ENCODE measurements at regions not wholly inside any gene's neighbourhood (a gene's known extent, or its start where the extent isn't known, plus 50 kb on each side); places are given as distances from the start of the nearest gene placed in this dataset.

DNA sequence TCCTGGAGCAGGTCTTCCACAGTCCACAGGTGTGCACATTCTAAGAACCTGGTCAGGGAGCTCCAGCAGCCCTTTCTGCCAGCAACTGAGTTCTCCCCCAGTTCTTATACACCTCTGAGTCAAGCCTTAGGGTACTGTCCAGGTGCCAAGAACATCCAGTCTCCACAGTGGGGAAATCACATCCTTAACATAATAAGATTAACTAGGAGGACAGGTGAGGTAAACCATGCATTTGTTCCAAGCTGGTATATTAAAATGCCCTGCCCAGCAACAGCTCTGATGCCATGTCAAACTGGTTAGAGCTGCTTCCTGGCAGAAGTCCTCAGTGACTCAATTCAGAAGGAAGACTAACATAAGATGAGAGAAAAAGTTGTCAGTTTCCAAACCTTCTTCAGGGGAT is 303.9 kb upstream of the SGK1 start (continued):
- TF ChIP-seq TOX (CRISPR knock-in tag; IDR thresholded peaks at IDR 0.05; ENCODE audit: borderline replicate concordance) (no peak), ZNF565 (CRISPR knock-in tag; conservative IDR thresholded peaks at IDR 0.05; ENCODE audit: low read depth) (no peak)

DNA sequence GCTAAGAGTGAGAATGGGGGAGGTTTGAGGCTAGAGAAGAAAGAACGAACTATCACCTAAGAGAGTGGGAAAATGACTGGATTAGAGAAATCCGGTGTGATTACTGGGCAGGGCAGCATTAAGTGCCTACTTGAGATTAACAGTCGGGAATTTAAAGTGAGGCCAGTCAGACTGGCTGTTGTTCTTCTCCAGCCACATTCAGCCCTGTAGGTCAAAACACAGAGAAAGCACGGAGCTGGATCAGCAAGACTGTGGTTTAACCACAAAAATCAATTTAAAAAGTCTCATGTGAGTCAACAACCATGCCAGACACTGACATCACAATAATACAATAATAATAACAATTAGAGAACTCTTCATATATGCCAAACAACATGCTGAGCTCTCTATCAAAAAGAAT is 301.9 kb upstream of the SGK1 start:
- ATAC-seq: no peak; the same call in 2 of the 3 replicates

DNA sequence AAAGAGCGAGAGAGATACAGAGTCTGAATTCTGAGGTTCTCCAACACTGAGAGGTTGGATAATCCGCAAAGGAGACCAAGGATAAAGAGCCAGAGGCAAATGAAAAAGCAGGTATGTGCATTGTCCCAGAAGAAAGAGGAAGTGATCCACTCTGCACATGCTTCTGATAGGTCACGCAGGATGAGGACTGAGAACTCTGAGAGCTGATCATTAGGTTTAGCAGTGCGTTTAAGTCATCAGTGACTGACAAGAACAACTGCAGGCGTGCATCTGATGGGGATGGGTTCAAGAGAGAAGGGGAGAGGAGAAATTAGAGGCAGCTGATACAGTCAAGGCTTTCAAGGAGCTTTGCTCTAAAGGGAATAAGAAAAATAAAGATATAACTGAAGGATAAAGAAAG is 301.2 kb upstream of the SGK1 start:
- no peak for ATAC-seq
- TF ChIP-seq ZC3H10 (CRISPR knock-in tag; IDR thresholded peaks at IDR 0.05): no peak
- no peak for TF ChIP-seq BACH2 (CRISPR knock-in tag; IDR thresholded peaks at IDR 0.05; ENCODE audit: borderline replicate concordance)
- TF ChIP-seq, protein P1, sequence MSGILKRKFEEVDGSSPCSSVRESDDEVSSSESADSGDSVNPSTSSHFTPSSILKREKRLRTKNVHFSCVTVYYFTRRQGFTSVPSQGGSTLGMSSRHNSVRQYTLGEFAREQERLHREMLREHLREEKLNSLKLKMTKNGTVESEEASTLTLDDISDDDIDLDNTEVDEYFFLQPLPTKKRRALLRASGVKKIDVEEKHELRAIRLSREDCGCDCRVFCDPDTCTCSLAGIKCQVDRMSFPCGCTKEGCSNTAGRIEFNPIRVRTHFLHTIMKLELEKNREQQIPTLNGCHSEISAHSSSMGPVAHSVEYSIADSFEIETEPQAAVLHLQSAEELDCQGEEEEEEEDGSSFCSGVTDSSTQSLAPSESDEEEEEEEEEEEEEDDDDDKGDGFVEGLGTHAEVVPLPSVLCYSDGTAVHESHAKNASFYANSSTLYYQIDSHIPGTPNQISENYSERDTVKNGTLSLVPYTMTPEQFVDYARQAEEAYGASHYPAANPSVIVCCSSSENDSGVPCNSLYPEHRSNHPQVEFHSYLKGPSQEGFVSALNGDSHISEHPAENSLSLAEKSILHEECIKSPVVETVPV (CRISPR knock-in tag; IDR thresholded peaks at IDR 0.05): no peak
- TF ChIP-seq ZNF565 (CRISPR knock-in tag; conservative IDR thresholded peaks at IDR 0.05; ENCODE audit: low read depth): no peak
- no peak for TF ChIP-seq ZFP3 (CRISPR knock-in tag; IDR thresholded peaks at IDR 0.05)
- no peak for TF ChIP-seq ZNF8 (CRISPR knock-in tag; IDR thresholded peaks at IDR 0.05)

More for the DNA sequence above, 301.9 kb upstream of the SGK1 start:
- TF ChIP-seq ZNF8 (CRISPR knock-in tag; IDR thresholded peaks at IDR 0.05) (no peak), SNAI2 (CRISPR knock-in tag; IDR thresholded peaks at IDR 0.05) (no peak), ZFP30 (CRISPR knock-in tag; IDR thresholded peaks at IDR 0.05) (no peak), OSR1 (CRISPR knock-in tag; IDR thresholded peaks at IDR 0.05) (no peak), CSDC2 (CRISPR knock-in tag; IDR thresholded peaks at IDR 0.05) (no peak), ZNF70 (CRISPR knock-in tag; IDR thresholded peaks at IDR 0.05) (no peak), ZNF565 (CRISPR knock-in tag; conservative IDR thresholded peaks at IDR 0.05; ENCODE audit: low read depth) (no peak), ARNTL (CRISPR knock-in tag; IDR thresholded peaks at IDR 0.05; ENCODE audit: borderline replicate concordance, low read depth) (no peak), ESRRG (CRISPR knock-in tag; IDR thresholded peaks at IDR 0.05) (no peak), TCF4 (CRISPR knock-in tag; IDR thresholded peaks at IDR 0.05; ENCODE audit: borderline replicate concordance) (no peak), ZC3H10 (CRISPR knock-in tag; IDR thresholded peaks at IDR 0.05) (no peak), TOX (CRISPR knock-in tag; IDR thresholded peaks at IDR 0.05; ENCODE audit: borderline replicate concordance) (no peak), BACH2 (CRISPR knock-in tag; IDR thresholded peaks at IDR 0.05; ENCODE audit: borderline replicate concordance) (no peak), ZFP3 (CRISPR knock-in tag; IDR thresholded peaks at IDR 0.05) (no peak), GLIS3 (CRISPR knock-in tag; IDR thresholded peaks at IDR 0.05) (no peak), RARB (CRISPR knock-in tag; IDR thresholded peaks at IDR 0.05) (no peak)
- TF ChIP-seq, protein P2, sequence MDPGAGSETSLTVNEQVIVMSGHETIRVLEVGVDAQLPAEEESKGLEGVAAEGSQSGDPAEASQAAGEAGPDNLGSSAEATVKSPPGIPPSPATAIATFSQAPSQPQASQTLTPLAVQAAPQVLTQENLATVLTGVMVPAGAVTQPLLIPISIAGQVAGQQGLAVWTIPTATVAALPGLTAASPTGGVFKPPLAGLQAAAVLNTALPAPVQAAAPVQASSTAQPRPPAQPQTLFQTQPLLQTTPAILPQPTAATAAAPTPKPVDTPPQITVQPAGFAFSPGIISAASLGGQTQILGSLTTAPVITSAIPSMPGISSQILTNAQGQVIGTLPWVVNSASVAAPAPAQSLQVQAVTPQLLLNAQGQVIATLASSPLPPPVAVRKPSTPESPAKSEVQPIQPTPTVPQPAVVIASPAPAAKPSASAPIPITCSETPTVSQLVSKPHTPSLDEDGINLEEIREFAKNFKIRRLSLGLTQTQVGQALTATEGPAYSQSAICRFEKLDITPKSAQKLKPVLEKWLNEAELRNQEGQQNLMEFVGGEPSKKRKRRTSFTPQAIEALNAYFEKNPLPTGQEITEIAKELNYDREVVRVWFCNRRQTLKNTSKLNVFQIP (CRISPR knock-in tag; IDR thresholded peaks at IDR 0.05; ENCODE audit: borderline replicate concordance, low read depth): no peak
- TF ChIP-seq, protein P3, sequence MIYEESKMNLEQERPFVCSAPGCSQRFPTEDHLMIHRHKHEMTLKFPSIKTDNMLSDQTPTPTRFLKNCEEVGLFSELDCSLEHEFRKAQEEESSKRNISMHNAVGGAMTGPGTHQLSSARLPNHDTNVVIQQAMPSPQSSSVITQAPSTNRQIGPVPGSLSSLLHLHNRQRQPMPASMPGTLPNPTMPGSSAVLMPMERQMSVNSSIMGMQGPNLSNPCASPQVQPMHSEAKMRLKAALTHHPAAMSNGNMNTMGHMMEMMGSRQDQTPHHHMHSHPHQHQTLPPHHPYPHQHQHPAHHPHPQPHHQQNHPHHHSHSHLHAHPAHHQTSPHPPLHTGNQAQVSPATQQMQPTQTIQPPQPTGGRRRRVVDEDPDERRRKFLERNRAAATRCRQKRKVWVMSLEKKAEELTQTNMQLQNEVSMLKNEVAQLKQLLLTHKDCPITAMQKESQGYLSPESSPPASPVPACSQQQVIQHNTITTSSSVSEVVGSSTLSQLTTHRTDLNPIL (CRISPR knock-in tag; IDR thresholded peaks at IDR 0.05; ENCODE audit: low read depth): no peak
- TF ChIP-seq, protein P1 (CRISPR knock-in tag; IDR thresholded peaks at IDR 0.05): no peak
- TF ChIP-seq, protein P4, sequence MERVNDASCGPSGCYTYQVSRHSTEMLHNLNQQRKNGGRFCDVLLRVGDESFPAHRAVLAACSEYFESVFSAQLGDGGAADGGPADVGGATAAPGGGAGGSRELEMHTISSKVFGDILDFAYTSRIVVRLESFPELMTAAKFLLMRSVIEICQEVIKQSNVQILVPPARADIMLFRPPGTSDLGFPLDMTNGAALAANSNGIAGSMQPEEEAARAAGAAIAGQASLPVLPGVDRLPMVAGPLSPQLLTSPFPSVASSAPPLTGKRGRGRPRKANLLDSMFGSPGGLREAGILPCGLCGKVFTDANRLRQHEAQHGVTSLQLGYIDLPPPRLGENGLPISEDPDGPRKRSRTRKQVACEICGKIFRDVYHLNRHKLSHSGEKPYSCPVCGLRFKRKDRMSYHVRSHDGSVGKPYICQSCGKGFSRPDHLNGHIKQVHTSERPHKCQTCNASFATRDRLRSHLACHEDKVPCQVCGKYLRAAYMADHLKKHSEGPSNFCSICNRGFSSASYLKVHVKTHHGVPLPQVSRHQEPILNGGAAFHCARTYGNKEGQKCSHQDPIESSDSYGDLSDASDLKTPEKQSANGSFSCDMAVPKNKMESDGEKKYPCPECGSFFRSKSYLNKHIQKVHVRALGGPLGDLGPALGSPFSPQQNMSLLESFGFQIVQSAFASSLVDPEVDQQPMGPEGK (CRISPR knock-in tag; IDR thresholded peaks at IDR 0.05; ENCODE audit: borderline replicate concordance): no peak

All from SK-N-SH treated with all-trans-retinoic acid at 6 μM for 48 hours (cell line).